ENCODE measurements at regions not wholly inside any gene's neighbourhood (a gene's known extent, or its start where the extent isn't known, plus 50 kb on each side); places are given as distances from the start of the nearest gene placed in this dataset.
"Not testable (repeated sequence)": the region's sequence is repeated elsewhere in the genome, so short reads cannot be mapped to it uniquely, and the experiment has no call there.

GRCh38 chr18:39166776-39167175 lies 1601.2 kb upstream of the CELF4 start:
- Histone ChIP-seq H3K27me3 (ENCODE audit: control insufficient read depth, insufficient read depth, low read length) (no peaks in the 10 kb centered on the region), H3K36me3 (ENCODE audit: control insufficient read depth, insufficient read depth, low read length) (no peaks in the 10 kb centered on the region), H3K4me3 (ENCODE audit: low read depth, low read length) (no peak overlapping the region)
- TF ChIP-seq CTCF (IDR thresholded peaks at IDR 0.05; ENCODE audit: insufficient read depth, low read length, poor library complexity, severe bottlenecking): no peak
- no peak for DNase-seq (ENCODE audit: low read depth)

GRCh38 chr18:39162013-39162827 lies 1596.6 kb upstream of the CELF4 start:
- H3K27me3 ChIP-seq (ENCODE audit: control insufficient read depth, insufficient read depth, low read length): no peaks in the 10 kb centered on the region
- no peak for DNase-seq (ENCODE audit: low read depth)
- TF ChIP-seq CTCF (IDR thresholded peaks at IDR 0.05; ENCODE audit: insufficient read depth, low read length, poor library complexity, severe bottlenecking): no peak

GRCh38 chr18:39149211-39149806 lies 1583.7 kb upstream of the CELF4 start:
- Histone ChIP-seq H3K36me3 (ENCODE audit: control insufficient read depth, insufficient read depth, low read length) (no peaks in the 10 kb centered on the region), H3K27me3 (ENCODE audit: control insufficient read depth, insufficient read depth, low read length) (no peaks in the 10 kb centered on the region), H3K4me3 (ENCODE audit: low read depth, low read length) (no peak overlapping the region)
- no peak for TF ChIP-seq CTCF (IDR thresholded peaks at IDR 0.05; ENCODE audit: insufficient read depth, low read length, poor library complexity, severe bottlenecking)
- DNase-seq (ENCODE audit: low read depth): no peak

More at GRCh38 chr18:39162013-39162827, 1596.6 kb upstream of the CELF4 start:
- no peak overlapping the region for H3K4me3 ChIP-seq (ENCODE audit: low read depth, low read length)
- no peaks in the 10 kb centered on the region for H3K36me3 ChIP-seq (ENCODE audit: control insufficient read depth, insufficient read depth, low read length)

- no peak for DNase-seq (ENCODE audit: low read depth)
- no peak overlapping the region for H3K4me3 ChIP-seq (ENCODE audit: low read depth, low read length)
- no peaks in the 10 kb centered on the region for H3K36me3 ChIP-seq (ENCODE audit: control insufficient read depth, insufficient read depth, low read length)
- TF ChIP-seq CTCF (IDR thresholded peaks at IDR 0.05; ENCODE audit: insufficient read depth, low read length, poor library complexity, severe bottlenecking): no peak
- H3K27me3 ChIP-seq (ENCODE audit: control insufficient read depth, insufficient read depth, low read length): no peaks in the 10 kb centered on the region
Observed at GRCh38 chr18:39134255-39134654, 1568.7 kb upstream of the CELF4 start.

- not testable (repeated sequence) for DNase-seq (ENCODE audit: low read depth); H3K36me3 ChIP-seq (ENCODE audit: control insufficient read depth, insufficient read depth, low read length); H3K4me3 ChIP-seq (ENCODE audit: low read depth, low read length); H3K27me3 ChIP-seq (ENCODE audit: control insufficient read depth, insufficient read depth, low read length)
Observed at GRCh38 chr18:39127538-39127937, 1561.9 kb upstream of the CELF4 start.

GRCh38 chr18:39113790-39114189 lies 1548.2 kb upstream of the CELF4 start:
- DNase-seq (ENCODE audit: low read depth): no peak
- no peak for TF ChIP-seq CTCF (IDR thresholded peaks at IDR 0.05; ENCODE audit: insufficient read depth, low read length, poor library complexity, severe bottlenecking)
- Histone ChIP-seq H3K4me3 (ENCODE audit: low read depth, low read length) (no peak overlapping the region), H3K27me3 (ENCODE audit: control insufficient read depth, insufficient read depth, low read length) (no peaks in the 10 kb centered on the region), H3K36me3 (ENCODE audit: control insufficient read depth, insufficient read depth, low read length) (no peaks in the 10 kb centered on the region)

Measured in kidney epithelial cell (primary cell).